ENCODE measurements at regions not wholly inside any gene's neighbourhood (a gene's known extent, or its start where the extent isn't known, plus 50 kb on each side); places are given as distances from the start of the nearest gene placed in this dataset.

- no peak for TF ChIP-seq CTCF (conservative IDR thresholded peaks at IDR 0.05)
- no peak for TF ChIP-seq ZFX (IDR thresholded peaks at IDR 0.05)
Observed at GRCh38 chr2:3954261-3954660, 250.9 kb downstream of the DCDC2C start.

All from C4-2B (cell line).